SU-DHL-6 (cell line): ENCODE measurements at regions not wholly inside any gene's neighbourhood (a gene's known extent, or its start where the extent isn't known, plus 50 kb on each side); places are given as distances from the start of the nearest gene placed in this dataset.

ENCODE experiments used
- CTCF ChIP-seq: fragments of 200-600 bp; sonication (generic); IDR thresholded peaks from one replicate; pipeline ENCODE4 v1.5.1; 2017; ENCODE audit warnings: antibody characterized with exemption, mild to moderate bottlenecking, low read length, moderate library complexity; ENCODE audit not compliant: insufficient read depth, poor library complexity, severe bottlenecking
- EZH2phosphoT487 ChIP-seq: fragments of 200-600 bp; sonication (generic), shearing (Covaris generic); conservative IDR thresholded peaks from 2 replicates; pipeline ENCODE4 v1.6.1; 2018; ENCODE audit warnings: mild to moderate bottlenecking, antibody characterized with exemption, low read length, moderate library complexity, mixed read lengths

- no peak for TF ChIP-seq CTCF
- TF ChIP-seq EZH2phosphoT487: no peak
Measured at GRCh38 chr7:131829947-131830558, 273.6 kb upstream of the PODXL start.
